ENCODE measurements at regions not wholly inside any gene's neighbourhood (a gene's known extent, or its start where the extent isn't known, plus 50 kb on each side); places are given as distances from the start of the nearest gene placed in this dataset.

DNA sequence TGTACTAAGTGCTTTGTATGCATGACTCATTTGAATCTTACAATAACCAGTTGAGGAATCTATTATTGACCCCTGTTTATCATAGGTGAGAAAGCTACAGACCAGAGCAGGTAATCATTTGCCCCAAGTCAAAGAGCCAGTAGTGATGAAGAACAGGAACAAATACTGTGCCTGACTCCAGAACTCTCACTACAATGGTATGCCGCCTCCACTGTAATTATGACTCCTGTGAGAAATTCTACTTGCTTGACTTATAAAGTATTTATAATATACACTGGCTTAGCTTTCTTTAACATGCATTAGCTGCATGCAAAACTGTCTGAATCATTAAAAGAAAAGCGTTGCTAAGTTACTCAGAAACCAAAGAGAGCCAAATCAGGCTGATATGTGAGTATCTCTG lies 92.6 kb downstream of the ZNF281 start:
- TF ChIP-seq, protein P1, sequence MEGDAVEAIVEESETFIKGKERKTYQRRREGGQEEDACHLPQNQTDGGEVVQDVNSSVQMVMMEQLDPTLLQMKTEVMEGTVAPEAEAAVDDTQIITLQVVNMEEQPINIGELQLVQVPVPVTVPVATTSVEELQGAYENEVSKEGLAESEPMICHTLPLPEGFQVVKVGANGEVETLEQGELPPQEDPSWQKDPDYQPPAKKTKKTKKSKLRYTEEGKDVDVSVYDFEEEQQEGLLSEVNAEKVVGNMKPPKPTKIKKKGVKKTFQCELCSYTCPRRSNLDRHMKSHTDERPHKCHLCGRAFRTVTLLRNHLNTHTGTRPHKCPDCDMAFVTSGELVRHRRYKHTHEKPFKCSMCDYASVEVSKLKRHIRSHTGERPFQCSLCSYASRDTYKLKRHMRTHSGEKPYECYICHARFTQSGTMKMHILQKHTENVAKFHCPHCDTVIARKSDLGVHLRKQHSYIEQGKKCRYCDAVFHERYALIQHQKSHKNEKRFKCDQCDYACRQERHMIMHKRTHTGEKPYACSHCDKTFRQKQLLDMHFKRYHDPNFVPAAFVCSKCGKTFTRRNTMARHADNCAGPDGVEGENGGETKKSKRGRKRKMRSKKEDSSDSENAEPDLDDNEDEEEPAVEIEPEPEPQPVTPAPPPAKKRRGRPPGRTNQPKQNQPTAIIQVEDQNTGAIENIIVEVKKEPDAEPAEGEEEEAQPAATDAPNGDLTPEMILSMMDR (IDR thresholded peaks at IDR 0.05 in 8 of 11, conservative IDR thresholded peaks at IDR 0.05 in 3 of 11), result no peak
- no peak for TF ChIP-seq POLR2A (IDR thresholded peaks at IDR 0.05)
